Right atrium auricular region (tissue), 2 donors: ENCODE measurements at regions not wholly inside any gene's neighbourhood (a gene's known extent, or its start where the extent isn't known, plus 50 kb on each side); places are given as distances from the start of the nearest gene placed in this dataset.

Experiments used
- DNase-seq: peaks from one replicate; pipeline ENCODE4 v3.0.0-alpha.2; 2019; ENCODE audit warnings: low spot score
- H3K27ac ChIP-seq, 2 donors: fragments of 200-600 bp; sonication (generic); 1 replicate in 1 of 2; 2 replicates in 1 of 2; pipeline ENCODE4 v1.5.1; 2016 to 2019
- H3K27me3 ChIP-seq, 2 donors: fragments of 200-600 bp; sonication (generic); one replicate each; pipeline versions ENCODE4 v1.5.1 to v1.6.0; 2017 to 2019
- H3K36me3 ChIP-seq: fragments of 200-600 bp; sonication (generic); one replicate; pipeline ENCODE4 v1.5.1; 2016
- H3K4me1 ChIP-seq, 2 donors: fragments of 200-600 bp; sonication (generic); one replicate each; pipeline versions ENCODE4 v1.5.1 to v1.6.0; 2017 to 2019
- H3K4me3 ChIP-seq, 2 donors: fragments of 200-600 bp; sonication (generic); 1 replicate in 1 of 2; 2 replicates in 1 of 2; pipeline ENCODE4 v1.5.1; 2017 to 2019; ENCODE audit warnings: mild to moderate bottlenecking in 1 of 2, moderate library complexity in 1 of 2
- H3K9me3 ChIP-seq, 2 donors: fragments of 200-600 bp; sonication (generic); one replicate each; pipeline ENCODE4 v1.5.1; 2019
- CTCF ChIP-seq, 2 donors: fragments of 200-600 bp; sonication (generic); IDR thresholded peaks; one replicate each; pipeline ENCODE4 v1.5.1; 2019; ENCODE audit warnings: antibody characterized with exemption in 2 of 2

- Histone ChIP-seq H3K36me3 (no peaks in the 10 kb centered on the region), H3K27me3 (no peaks in the 10 kb centered on the region), H3K9me3 (no peaks in the 10 kb centered on the region), H3K27ac (no peak overlapping the region), H3K4me3 (no peak overlapping the region), H3K4me1 (no peaks in the 10 kb centered on the region)
- TF ChIP-seq CTCF (IDR thresholded peaks at IDR 0.05): no peak
- no peak for DNase-seq
Measured at GRCh38 chr12:114579389-114579788, 104.6 kb downstream of the TBX3 start.

- DNase-seq: no peak
Measured at GRCh38 chr12:114562654-114563053, 121.3 kb downstream of the TBX3 start.

GRCh38 chr12:114555451-114555850 is 128.5 kb downstream of the TBX3 start:
- no peak for TF ChIP-seq CTCF (IDR thresholded peaks at IDR 0.05)
- Histone ChIP-seq H3K4me1 (no peaks in the 10 kb centered on the region), H3K36me3 (no peaks in the 10 kb centered on the region), H3K9me3 (no peaks in the 10 kb centered on the region), H3K27ac (no peak overlapping the region), H3K4me3 (no peak overlapping the region), H3K27me3 (no peaks in the 10 kb centered on the region)
- no peak for DNase-seq

More at GRCh38 chr12:114562654-114563053, 121.3 kb downstream of the TBX3 start:
- Histone ChIP-seq H3K36me3 (no peaks in the 10 kb centered on the region), H3K27ac (no peak overlapping the region), H3K27me3 (no peaks in the 10 kb centered on the region), H3K4me1 (no peaks in the 10 kb centered on the region), H3K4me3 (no peak overlapping the region), H3K9me3 (no peaks in the 10 kb centered on the region)
- TF ChIP-seq CTCF (IDR thresholded peaks at IDR 0.05): no peak

- Histone ChIP-seq H3K27me3 (no peaks in the 10 kb centered on the region), H3K4me3 (no peak overlapping the region), H3K9me3 (no peaks in the 10 kb centered on the region), H3K27ac (no peak overlapping the region), H3K4me1 (no peaks in the 10 kb centered on the region), H3K36me3 (no peaks in the 10 kb centered on the region)
- DNase-seq: no peak
- TF ChIP-seq CTCF (IDR thresholded peaks at IDR 0.05): no peak
Measured at GRCh38 chr12:114547636-114548035, 136.3 kb downstream of the TBX3 start.

GRCh38 chr12:114530417-114530816 is 124.5 kb upstream of the TBX5 start:
- H3K4me3 ChIP-seq: no peak overlapping the region
- H3K4me1 ChIP-seq: no peaks in the 10 kb centered on the region
- no peaks in the 10 kb centered on the region for H3K27me3 ChIP-seq
- no peak for DNase-seq
- H3K9me3 ChIP-seq: no peaks in the 10 kb centered on the region
- H3K36me3 ChIP-seq: no peaks in the 10 kb centered on the region
- TF ChIP-seq CTCF (IDR thresholded peaks at IDR 0.05): no peak
- H3K27ac ChIP-seq: no peak overlapping the region

GRCh38 chr12:114529966-114530365 is 124.0 kb upstream of the TBX5 start:
- Histone ChIP-seq H3K4me1 (no peaks in the 10 kb centered on the region), H3K9me3 (no peaks in the 10 kb centered on the region), H3K36me3 (no peaks in the 10 kb centered on the region), H3K27ac (no peak overlapping the region), H3K27me3 (no peaks in the 10 kb centered on the region), H3K4me3 (no peak overlapping the region)
- no peak for DNase-seq
- TF ChIP-seq CTCF (IDR thresholded peaks at IDR 0.05): no peak
